ENCODE measurements at regions not wholly inside any gene's neighbourhood (a gene's known extent, or its start where the extent isn't known, plus 50 kb on each side); places are given as distances from the start of the nearest gene placed in this dataset.

DNA sequence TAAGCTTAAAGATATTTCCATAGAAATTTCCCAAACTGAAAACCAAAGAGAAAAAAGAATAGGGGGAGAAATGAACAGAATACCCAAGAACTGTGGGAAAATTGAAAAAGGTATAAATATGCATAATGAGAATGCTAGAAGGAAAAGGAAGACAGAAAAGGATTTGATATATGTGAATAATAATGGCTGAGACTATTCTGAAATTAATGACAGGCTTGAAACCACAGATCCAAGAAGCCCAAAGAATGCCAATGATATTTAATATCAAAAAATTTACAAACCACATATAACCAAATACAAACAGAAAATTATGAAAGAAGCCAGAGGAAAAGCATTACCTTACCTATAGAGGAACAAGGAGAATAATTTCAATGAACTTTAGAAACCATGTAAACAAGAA lies 153.0 kb downstream of the ANXA2 start:
- TF ChIP-seq, protein P1, sequence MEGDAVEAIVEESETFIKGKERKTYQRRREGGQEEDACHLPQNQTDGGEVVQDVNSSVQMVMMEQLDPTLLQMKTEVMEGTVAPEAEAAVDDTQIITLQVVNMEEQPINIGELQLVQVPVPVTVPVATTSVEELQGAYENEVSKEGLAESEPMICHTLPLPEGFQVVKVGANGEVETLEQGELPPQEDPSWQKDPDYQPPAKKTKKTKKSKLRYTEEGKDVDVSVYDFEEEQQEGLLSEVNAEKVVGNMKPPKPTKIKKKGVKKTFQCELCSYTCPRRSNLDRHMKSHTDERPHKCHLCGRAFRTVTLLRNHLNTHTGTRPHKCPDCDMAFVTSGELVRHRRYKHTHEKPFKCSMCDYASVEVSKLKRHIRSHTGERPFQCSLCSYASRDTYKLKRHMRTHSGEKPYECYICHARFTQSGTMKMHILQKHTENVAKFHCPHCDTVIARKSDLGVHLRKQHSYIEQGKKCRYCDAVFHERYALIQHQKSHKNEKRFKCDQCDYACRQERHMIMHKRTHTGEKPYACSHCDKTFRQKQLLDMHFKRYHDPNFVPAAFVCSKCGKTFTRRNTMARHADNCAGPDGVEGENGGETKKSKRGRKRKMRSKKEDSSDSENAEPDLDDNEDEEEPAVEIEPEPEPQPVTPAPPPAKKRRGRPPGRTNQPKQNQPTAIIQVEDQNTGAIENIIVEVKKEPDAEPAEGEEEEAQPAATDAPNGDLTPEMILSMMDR (conservative IDR thresholded peaks at IDR 0.05; ENCODE audit: low read depth, low read length): no peak
- no peak for TF ChIP-seq EZH2 (IDR thresholded peaks at IDR 0.05; ENCODE audit: low read length, unreplicated experiment)

Data from PC-3 (cell line).